ENCODE measurements at regions not wholly inside any gene's neighbourhood (a gene's known extent, or its start where the extent isn't known, plus 50 kb on each side); places are given as distances from the start of the nearest gene placed in this dataset.

GRCh38 chr14:96961895-96962294, 164.7 kb downstream of the VRK1 start:
- Mint-ChIP-seq H3K4me1 (ENCODE audit: low read depth) (peaks cover 56% of the 10 kb centered on the region), H3K4me3 (no peak overlapping the region), H3K9me3 (peaks cover 11% of the 10 kb centered on the region), H3K27me3 (ENCODE audit: low read depth) (no peaks in the 10 kb centered on the region), H3K36me3 (ENCODE audit: insufficient read depth) (peaks cover 4% of the 10 kb centered on the region)
- no peak for DNase-seq
- ATAC-seq: no peak

- peaks cover 8% of the 10 kb centered on the region for H3K9me3 Mint-ChIP-seq
- peaks cover 4% of the 10 kb centered on the region for H3K36me3 Mint-ChIP-seq (ENCODE audit: insufficient read depth)
- peaks cover 58% of the 10 kb centered on the region for H3K4me1 Mint-ChIP-seq (ENCODE audit: low read depth)
- ATAC-seq (peak; percentile 63 to 76), DNase-seq (no peak)
- H3K4me3 Mint-ChIP-seq: peak overlapping the region; percentile 44
- H3K27me3 Mint-ChIP-seq (ENCODE audit: low read depth): no peaks in the 10 kb centered on the region
Observed at GRCh38 chr14:96962337-96962736, 165.2 kb downstream of the VRK1 start.

DNA sequence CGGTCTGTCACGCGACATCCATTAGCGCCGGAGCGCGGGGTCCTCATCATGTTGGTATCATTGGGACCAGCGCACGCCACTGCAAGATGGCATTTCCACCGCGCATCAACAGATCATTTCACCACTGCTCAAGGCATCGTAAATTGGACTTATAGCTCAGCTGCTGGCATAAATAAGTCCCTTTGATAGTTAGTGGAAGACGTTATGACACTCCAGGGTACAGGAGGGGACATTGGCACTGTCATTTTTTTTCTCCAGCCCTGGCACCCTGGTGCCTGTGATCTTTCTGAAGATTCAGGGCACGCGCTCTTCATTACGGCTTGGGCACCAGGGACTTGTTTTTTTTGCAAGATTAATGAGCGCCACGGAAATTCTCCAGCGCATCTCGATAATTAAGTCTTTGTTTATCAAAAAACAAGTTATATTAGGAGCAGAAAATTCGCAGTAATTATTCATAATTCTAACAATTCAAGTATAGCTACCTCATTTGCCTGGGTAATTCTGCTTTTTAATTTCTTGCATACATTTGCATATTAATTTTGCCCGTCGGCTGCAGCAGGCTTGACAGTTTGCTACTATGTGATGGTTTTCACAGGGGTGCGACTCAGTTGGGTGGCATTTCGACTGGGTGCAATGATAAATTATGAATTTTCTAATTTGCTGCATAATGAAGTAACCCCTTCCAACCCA, 167.7 kb downstream of the VRK1 start:
- no peaks in the 10 kb centered on the region for H3K27me3 Mint-ChIP-seq (ENCODE audit: low read depth)
- no peak overlapping the region for H3K4me3 Mint-ChIP-seq
- peaks cover 8% of the 10 kb centered on the region for H3K9me3 Mint-ChIP-seq
- H3K4me1 Mint-ChIP-seq (ENCODE audit: low read depth): peaks cover 58% of the 10 kb centered on the region
- ATAC-seq: no peak
- H3K36me3 Mint-ChIP-seq (ENCODE audit: insufficient read depth): peaks cover 4% of the 10 kb centered on the region
- no peak for DNase-seq

DNA sequence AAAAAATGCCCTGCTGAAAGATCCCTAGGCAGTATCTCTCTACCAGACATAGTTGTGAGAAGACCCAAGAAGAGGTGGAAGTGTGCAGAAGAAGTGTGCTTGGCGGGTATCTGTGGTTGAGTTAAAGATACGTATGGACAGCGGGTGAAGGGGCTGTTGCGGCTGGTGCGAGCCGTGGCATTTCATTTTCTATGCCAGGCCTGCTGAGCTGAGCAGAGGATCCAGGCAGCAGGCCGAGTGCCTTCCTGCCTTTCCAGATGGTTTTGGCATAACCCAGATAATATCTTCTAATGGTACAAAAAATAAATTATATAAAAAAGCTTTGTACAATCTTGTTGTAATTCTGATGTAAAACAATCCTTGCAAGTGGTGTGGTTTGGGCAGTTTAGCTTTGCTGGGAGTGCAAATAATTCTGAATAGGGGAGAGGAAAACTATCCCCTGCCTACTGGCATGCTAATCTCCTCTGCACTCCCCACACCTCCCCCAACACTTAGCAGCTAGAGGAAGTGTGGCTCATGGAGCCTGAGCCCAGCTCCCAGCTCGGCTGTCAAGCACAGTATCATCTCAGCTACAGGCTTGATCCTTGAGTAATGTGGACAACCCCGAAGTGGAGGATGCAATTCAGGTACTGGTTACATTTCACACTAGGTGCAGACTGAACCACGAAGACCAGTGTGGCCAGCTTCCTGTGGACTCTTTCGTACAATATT, 168.9 kb downstream of the VRK1 start:
- DNase-seq (no peak), ATAC-seq (no peak)
- Mint-ChIP-seq H3K4me3 (no peak overlapping the region), H3K4me1 (ENCODE audit: low read depth) (peaks cover 48% of the 10 kb centered on the region), H3K36me3 (ENCODE audit: insufficient read depth) (peaks cover 2% of the 10 kb centered on the region), H3K27me3 (ENCODE audit: low read depth) (no peaks in the 10 kb centered on the region), H3K9me3 (peaks cover 6% of the 10 kb centered on the region)

GRCh38 chr14:96975116-96975515, 177.9 kb downstream of the VRK1 start:
- ATAC-seq (no peak), DNase-seq (no peak)
- Mint-ChIP-seq H3K4me3 (no peak overlapping the region), H3K36me3 (ENCODE audit: insufficient read depth) (peaks cover 3% of the 10 kb centered on the region), H3K9me3 (peaks cover 24% of the 10 kb centered on the region), H3K27me3 (ENCODE audit: low read depth) (peaks cover 10% of the 10 kb centered on the region), H3K4me1 (ENCODE audit: low read depth) (no peaks in the 10 kb centered on the region)

- DNase-seq (no peak), ATAC-seq (no peak)
- Mint-ChIP-seq H3K4me1 (ENCODE audit: low read depth) (no peaks in the 10 kb centered on the region), H3K9me3 (peaks cover 19% of the 10 kb centered on the region), H3K36me3 (ENCODE audit: insufficient read depth) (peaks cover 3% of the 10 kb centered on the region), H3K27me3 (ENCODE audit: low read depth) (peaks cover 11% of the 10 kb centered on the region), H3K4me3 (no peak overlapping the region)
Observed at GRCh38 chr14:96978525-96979272, 181.5 kb downstream of the VRK1 start.

DNA sequence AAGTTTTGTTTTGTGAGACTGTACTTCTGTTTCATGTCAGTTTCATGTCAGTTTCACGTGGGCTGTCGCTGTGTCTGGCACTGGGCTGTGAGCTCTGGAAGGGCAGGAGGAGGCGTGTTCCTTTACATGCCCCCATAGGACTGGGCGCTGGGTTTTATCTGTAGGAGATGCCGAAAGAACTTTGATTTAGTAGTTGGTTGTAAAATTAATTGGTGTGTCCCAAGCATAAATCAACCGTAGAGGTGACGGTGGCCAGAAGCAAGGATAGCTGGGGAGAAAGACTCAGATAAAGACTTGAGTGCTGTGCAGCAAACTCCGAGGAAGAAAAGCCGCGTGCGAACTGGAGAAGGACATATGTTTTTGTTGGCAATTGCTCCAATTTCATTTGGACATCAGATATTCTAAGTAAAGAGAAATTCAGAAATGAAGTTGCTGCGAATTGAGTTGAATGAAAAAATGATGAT, 182.5 kb downstream of the VRK1 start:
- H3K9me3 Mint-ChIP-seq: peaks cover 10% of the 10 kb centered on the region
- no peak for ATAC-seq
- H3K36me3 Mint-ChIP-seq (ENCODE audit: insufficient read depth): peaks cover 5% of the 10 kb centered on the region
- no peak for DNase-seq
- no peaks in the 10 kb centered on the region for H3K4me1 Mint-ChIP-seq (ENCODE audit: low read depth)
- peaks cover 11% of the 10 kb centered on the region for H3K27me3 Mint-ChIP-seq (ENCODE audit: low read depth)
- no peak overlapping the region for H3K4me3 Mint-ChIP-seq

DNA sequence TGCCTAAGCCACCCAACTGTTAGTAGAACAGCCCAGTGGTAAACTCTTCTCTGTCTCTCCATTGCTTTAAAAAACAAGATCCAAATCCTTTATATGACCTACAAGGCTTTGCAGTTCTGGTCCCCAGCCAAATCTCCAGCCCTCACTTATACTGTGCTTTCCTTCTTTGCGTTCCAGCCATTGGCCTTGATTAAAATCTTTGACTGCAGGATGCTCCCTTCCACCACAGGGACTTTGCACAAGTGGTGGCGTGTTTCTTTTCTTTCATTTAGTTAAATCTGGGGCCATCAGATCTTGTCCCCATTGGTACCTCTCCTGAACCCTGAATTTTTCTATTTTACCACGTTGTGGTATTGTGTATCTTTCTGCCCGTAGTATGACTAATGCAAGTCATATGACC, 183.7 kb downstream of the VRK1 start:
- Mint-ChIP-seq H3K4me1 (ENCODE audit: low read depth) (peaks cover 1% of the 10 kb centered on the region), H3K9me3 (no peaks in the 10 kb centered on the region), H3K36me3 (ENCODE audit: insufficient read depth) (peaks cover 3% of the 10 kb centered on the region), H3K4me3 (no peak overlapping the region), H3K27me3 (ENCODE audit: low read depth) (peaks cover 11% of the 10 kb centered on the region)
- ATAC-seq (no peak), DNase-seq (no peak)

GRCh38 chr14:96986256-96987085, 189.3 kb downstream of the VRK1 start:
- DNase-seq: no peak

DNA sequence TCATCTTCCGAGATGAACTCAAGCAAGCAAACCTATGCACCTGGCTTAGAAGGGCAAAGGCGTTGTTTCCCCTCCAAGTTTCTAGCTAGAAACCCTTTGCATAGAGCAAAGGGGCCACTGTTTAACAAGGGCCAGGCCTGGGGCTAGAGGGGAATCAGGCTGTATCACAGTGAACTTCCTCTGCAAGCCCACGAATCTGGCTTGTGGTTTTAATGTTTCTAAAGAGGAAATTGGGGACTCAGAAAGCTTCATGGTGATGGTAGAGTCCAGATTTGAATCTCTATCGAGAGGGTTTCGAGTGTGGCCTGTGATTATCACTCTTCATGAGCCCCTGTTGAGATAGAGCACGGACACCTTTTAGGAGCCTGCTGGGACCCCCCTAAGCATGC, 189.9 kb downstream of the VRK1 start:
- H3K27me3 Mint-ChIP-seq (ENCODE audit: low read depth): no peaks in the 10 kb centered on the region
- ATAC-seq (peak in 1 of 2 donors; percentile 14), DNase-seq (no peak)
- peaks cover 4% of the 10 kb centered on the region for H3K9me3 Mint-ChIP-seq
- H3K4me3 Mint-ChIP-seq: no peak overlapping the region
- peaks cover 2% of the 10 kb centered on the region for H3K36me3 Mint-ChIP-seq (ENCODE audit: insufficient read depth)
- H3K4me1 Mint-ChIP-seq (ENCODE audit: low read depth): peaks cover 28% of the 10 kb centered on the region

More at GRCh38 chr14:96986256-96987085, 189.3 kb downstream of the VRK1 start:
- peaks cover 4% of the 10 kb centered on the region for H3K9me3 Mint-ChIP-seq
- peaks cover 28% of the 10 kb centered on the region for H3K4me1 Mint-ChIP-seq (ENCODE audit: low read depth)
- no peak overlapping the region for H3K4me3 Mint-ChIP-seq
- no peak for ATAC-seq
- peaks cover 2% of the 10 kb centered on the region for H3K36me3 Mint-ChIP-seq (ENCODE audit: insufficient read depth)
- H3K27me3 Mint-ChIP-seq (ENCODE audit: low read depth): no peaks in the 10 kb centered on the region

DNA sequence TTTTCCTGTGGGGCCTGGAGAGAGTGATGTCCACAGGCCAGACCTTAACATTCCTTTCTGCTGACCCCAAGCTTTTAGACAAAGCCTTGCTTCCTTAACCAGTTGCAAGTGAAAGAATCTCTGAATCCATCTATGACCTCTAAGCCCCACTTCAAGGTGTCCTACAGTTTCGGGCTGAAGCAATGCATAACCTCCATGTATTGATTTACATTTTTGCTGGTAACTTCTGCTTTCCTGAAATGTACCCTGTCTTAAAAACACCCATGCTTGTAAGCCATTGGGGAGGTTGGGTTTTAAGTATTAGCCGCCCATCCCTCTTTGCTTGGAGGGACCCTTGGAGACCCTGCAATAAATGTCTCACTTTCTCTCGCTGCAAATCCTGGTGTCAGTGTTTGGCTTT, 190.6 kb downstream of the VRK1 start:
- Mint-ChIP-seq H3K9me3 (peaks cover 4% of the 10 kb centered on the region), H3K36me3 (ENCODE audit: insufficient read depth) (peaks cover 2% of the 10 kb centered on the region), H3K4me1 (ENCODE audit: low read depth) (peaks cover 28% of the 10 kb centered on the region), H3K27me3 (ENCODE audit: low read depth) (no peaks in the 10 kb centered on the region), H3K4me3 (no peak overlapping the region)
- ATAC-seq: no peak
- DNase-seq: no peak

DNA sequence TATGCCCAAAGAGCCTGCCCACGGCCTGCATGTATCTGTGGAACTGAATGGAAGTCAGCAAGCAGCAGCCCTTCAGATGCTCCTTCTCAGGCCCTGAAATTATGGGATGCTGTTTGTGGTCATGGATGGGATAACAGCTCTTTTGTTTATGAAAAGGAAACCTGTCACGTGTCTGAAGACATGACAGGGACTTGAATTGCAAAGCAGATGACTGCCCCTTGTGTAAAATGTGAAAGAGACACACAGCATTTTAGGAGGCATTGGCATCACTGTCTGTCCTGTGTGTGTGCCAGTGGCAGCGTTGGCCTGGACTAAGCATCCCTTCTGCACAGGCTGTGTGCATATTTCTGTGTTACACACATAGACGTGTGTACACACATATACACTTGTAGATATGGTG, 192.1 kb downstream of the VRK1 start:
- Mint-ChIP-seq H3K9me3 (peaks cover 4% of the 10 kb centered on the region), H3K4me1 (ENCODE audit: low read depth) (peaks cover 28% of the 10 kb centered on the region), H3K36me3 (ENCODE audit: insufficient read depth) (peaks cover 2% of the 10 kb centered on the region), H3K27me3 (ENCODE audit: low read depth) (peaks cover 8% of the 10 kb centered on the region), H3K4me3 (no peak overlapping the region)
- no peak for ATAC-seq
- no peak for DNase-seq

GRCh38 chr14:96991226-96991625, 194.0 kb downstream of the VRK1 start:
- Mint-ChIP-seq H3K4me3 (no peak overlapping the region), H3K9me3 (peaks cover 4% of the 10 kb centered on the region), H3K27me3 (ENCODE audit: low read depth) (peaks cover 9% of the 10 kb centered on the region), H3K36me3 (ENCODE audit: insufficient read depth) (peaks cover 2% of the 10 kb centered on the region), H3K4me1 (ENCODE audit: low read depth) (peaks cover 23% of the 10 kb centered on the region)
- DNase-seq (no peak), ATAC-seq (no peak)

DNA sequence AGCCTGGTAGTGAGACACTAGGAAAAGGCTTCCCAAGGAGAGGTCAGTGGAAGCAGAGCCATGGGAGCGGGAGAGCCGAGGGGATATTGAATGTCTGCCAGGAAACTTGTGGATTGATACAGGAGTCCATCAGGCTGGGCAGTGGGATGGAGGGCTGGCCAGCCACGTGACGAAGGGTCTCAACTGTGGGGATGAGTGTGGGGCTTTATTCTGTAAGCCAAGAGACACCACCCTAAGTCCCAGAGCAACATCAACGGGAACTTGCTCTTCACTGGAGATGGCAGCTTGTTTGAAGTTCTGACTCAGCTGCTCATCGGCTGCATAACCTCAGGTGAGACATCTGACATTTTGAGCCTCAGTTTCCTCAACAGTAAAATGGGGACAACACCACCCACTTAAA, 197.8 kb downstream of the VRK1 start:
- Mint-ChIP-seq H3K9me3 (peaks cover 4% of the 10 kb centered on the region), H3K4me1 (ENCODE audit: low read depth) (no peaks in the 10 kb centered on the region), H3K27me3 (ENCODE audit: low read depth) (peaks cover 9% of the 10 kb centered on the region), H3K36me3 (ENCODE audit: insufficient read depth) (peaks cover 2% of the 10 kb centered on the region), H3K4me3 (no peak overlapping the region)
- DNase-seq: no peak
- ATAC-seq: no peak
